ENCODE measurements at regions not wholly inside any gene's neighbourhood (a gene's known extent, or its start where the extent isn't known, plus 50 kb on each side); places are given as distances from the start of the nearest gene placed in this dataset.

- Histone ChIP-seq H3K36me3 (no peaks in the 10 kb centered on the region), H3K4me3 (no peak overlapping the region), H3K4me1 (no peaks in the 10 kb centered on the region), H3K9me3 (replicated peaks) (no peaks in the 10 kb centered on the region), H3K27ac (replicated peaks) (no peak overlapping the region), H3K27me3 (ENCODE audit: low read depth) (no peaks in the 10 kb centered on the region)
- intact Hi-C loops (cut with micrococcal nuclease) = no loop called here
- TF ChIP-seq CTCF (IDR thresholded peaks at IDR 0.05; ENCODE audit: borderline replicate concordance) = no peak
- DNase-seq = no peak
Measured at GRCh38 chr9:118618849-118619248, 750.4 kb downstream of the BRINP1 start.

GRCh38 chr9:118624608-118625007 lies 744.6 kb downstream of the BRINP1 start:
- H3K4me1 ChIP-seq = no peaks in the 10 kb centered on the region
- H3K27ac ChIP-seq (replicated peaks) = no peak overlapping the region
- no peak for DNase-seq
- intact Hi-C loops (cut with micrococcal nuclease) = no loop called here
- no peaks in the 10 kb centered on the region for H3K27me3 ChIP-seq (ENCODE audit: low read depth)
- no peak overlapping the region for H3K4me3 ChIP-seq
- no peaks in the 10 kb centered on the region for H3K36me3 ChIP-seq
- no peaks in the 10 kb centered on the region for H3K9me3 ChIP-seq (replicated peaks)
- TF ChIP-seq CTCF (IDR thresholded peaks at IDR 0.05; ENCODE audit: borderline replicate concordance) = no peak

- H3K9me3 ChIP-seq (replicated peaks) = peaks cover 15% of the 10 kb centered on the region
- TF ChIP-seq CTCF (IDR thresholded peaks at IDR 0.05; ENCODE audit: borderline replicate concordance) = no peak
- H3K27ac ChIP-seq (replicated peaks) = no peak overlapping the region
- H3K4me3 ChIP-seq = no peak overlapping the region
- intact Hi-C loops (cut with micrococcal nuclease) = no loop called here
- DNase-seq = no peak
- H3K4me1 ChIP-seq = no peaks in the 10 kb centered on the region
- H3K36me3 ChIP-seq = no peaks in the 10 kb centered on the region
- H3K27me3 ChIP-seq (ENCODE audit: low read depth) = no peaks in the 10 kb centered on the region
Measured at GRCh38 chr9:118630079-118630478, 739.2 kb downstream of the BRINP1 start.

GRCh38 chr9:118630931-118631595 lies 738.2 kb downstream of the BRINP1 start:
- intact Hi-C loops (cut with micrococcal nuclease) = no loop called here

GRCh38 chr9:118631956-118632355 lies 737.3 kb downstream of the BRINP1 start:
- TF ChIP-seq CTCF (IDR thresholded peaks at IDR 0.05; ENCODE audit: borderline replicate concordance) = no peak

More at GRCh38 chr9:118630931-118631595, 738.2 kb downstream of the BRINP1 start:
- no peak for DNase-seq
- Histone ChIP-seq H3K36me3 (no peaks in the 10 kb centered on the region), H3K4me1 (no peaks in the 10 kb centered on the region), H3K9me3 (replicated peaks) (peaks cover 15% of the 10 kb centered on the region), H3K4me3 (no peak overlapping the region), H3K27ac (replicated peaks) (no peak overlapping the region), H3K27me3 (ENCODE audit: low read depth) (no peaks in the 10 kb centered on the region)
- TF ChIP-seq CTCF (IDR thresholded peaks at IDR 0.05; ENCODE audit: borderline replicate concordance) = no peak

More at GRCh38 chr9:118631956-118632355, 737.3 kb downstream of the BRINP1 start:
- H3K4me1 ChIP-seq = no peaks in the 10 kb centered on the region
- H3K27me3 ChIP-seq (ENCODE audit: low read depth) = no peaks in the 10 kb centered on the region
- no peak overlapping the region for H3K4me3 ChIP-seq
- intact Hi-C loops (cut with micrococcal nuclease) = no loop called here
- H3K27ac ChIP-seq (replicated peaks) = no peak overlapping the region
- no peaks in the 10 kb centered on the region for H3K36me3 ChIP-seq
- H3K9me3 ChIP-seq (replicated peaks) = peaks cover 15% of the 10 kb centered on the region
- no peak for DNase-seq

All from left ventricle myocardium inferior (tissue), 1 donor.